CD4-positive, alpha-beta T cell treated with Interleukin-15 for 1 hour (primary cell): ENCODE measurements at regions not wholly inside any gene's neighbourhood (a gene's known extent, or its start where the extent isn't known, plus 50 kb on each side); places are given as distances from the start of the nearest gene placed in this dataset.
"Not testable (repeated sequence)": the region's sequence is repeated elsewhere in the genome, so short reads cannot be mapped to it uniquely, and the experiment has no call there.

ENCODE experiments used
- DNase-seq: peaks from one replicate; pipeline ENCODE4 v3.0.0-alpha.2; 2020

DNA sequence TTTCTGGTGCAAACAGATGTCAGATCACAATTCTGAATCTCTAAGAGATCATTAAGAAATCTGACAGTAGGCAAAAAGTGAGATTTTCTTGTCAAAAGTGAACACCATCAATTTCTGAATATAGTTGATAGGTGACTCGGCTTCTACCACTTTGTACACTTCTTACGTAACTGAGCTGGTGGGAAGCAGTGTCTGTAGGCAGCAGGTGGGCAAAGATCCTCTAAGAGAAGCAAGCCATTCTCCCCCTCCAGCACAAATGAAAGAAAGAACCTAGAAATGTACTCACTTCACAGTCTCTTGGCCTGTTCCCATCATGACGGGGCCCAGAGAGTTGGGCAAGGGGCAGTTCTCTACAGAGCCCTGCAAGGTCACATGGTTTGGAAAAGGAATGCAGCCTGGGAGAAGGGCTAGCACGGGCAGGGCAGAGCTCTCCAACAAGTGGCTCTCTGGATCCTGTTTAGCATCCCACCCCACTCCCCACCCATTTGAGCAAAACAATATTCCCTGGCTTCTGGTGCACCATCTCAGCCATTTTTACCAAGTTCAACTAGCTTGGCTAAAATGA lies 412.6 kb downstream of the LTN1 start:
- DNase-seq = no peak

DNA sequence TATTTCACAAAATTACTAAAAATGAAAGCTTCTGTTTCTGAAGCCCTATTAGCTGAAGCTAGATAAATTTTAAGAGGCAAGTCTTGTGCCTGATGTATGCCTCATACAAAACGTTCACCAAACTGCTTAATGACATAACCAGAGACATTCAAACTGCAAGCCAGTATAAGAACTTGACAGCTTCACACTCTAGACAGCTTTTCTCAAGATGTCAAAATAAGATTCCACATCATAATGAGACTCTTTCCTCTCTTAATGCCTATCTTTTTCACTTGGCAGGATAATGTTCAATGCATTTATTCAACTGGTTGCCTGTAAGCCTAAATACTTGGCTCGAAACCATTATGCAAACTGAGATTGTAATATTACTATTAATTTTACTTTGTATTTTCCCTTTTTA lies 424.0 kb downstream of the LTN1 start:
- DNase-seq = no peak

GRCh38 chr21:28563933-28564332 lies 428.7 kb downstream of the LTN1 start:
- not testable (repeated sequence) for DNase-seq

DNA sequence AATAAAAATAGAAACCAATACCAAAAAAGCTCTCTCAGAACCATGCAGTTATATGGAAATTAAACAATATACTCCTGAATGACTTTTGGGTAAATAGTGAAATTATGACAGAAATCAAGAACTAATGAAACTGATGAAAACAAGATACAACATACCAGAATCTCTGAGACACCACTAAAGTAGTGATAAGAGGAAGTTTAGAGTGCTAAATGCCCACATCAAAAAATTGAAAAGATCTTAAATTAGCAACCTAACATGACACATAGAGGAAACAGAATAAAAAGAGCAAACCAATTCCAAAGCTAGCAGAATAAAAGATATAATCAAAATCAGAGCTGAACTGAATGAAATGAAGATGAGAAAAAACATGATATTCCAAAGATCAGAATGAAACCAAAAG lies 430.9 kb downstream of the LTN1 start:
- no peak for DNase-seq

GRCh38 chr21:28554660-28555475 lies 437.8 kb downstream of the LTN1 start:
- DNase-seq = no peak

DNA sequence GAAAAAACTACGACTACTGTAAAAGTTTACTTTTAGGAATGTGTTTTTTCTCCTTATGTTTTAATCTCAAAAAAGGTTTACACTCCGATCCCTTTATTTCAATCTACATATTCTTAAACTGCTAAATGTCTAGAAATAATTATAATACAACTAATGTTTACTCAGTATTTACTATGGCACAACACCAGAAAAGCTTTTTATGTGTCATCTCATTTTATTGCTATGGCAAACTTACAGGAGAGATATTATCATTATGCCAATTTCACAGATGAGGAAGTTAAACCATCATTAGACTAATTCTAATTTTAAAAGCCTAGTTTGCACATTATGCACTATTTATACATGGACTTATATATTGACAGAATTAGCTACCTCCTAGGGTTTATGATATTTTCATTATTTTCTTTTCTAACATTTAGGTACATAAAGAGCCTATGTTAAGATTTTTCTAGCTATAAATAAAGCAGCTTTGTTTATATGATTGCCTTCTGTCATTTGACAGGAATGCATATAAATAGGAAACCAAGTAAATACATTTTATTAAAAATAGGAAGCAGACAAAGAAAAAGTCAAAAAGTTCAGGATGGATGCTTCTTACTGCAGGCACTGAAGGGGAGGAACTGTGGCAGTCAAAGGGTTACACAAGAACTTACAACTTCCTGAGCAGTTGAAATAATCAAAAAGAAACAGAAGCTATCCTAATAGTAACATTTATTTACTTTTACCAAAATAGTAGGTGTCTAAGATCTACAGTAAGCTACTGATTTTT lies 442.4 kb downstream of the LTN1 start:
- DNase-seq = no peak

GRCh38 chr21:28548291-28548690 lies 444.4 kb downstream of the LTN1 start:
- no peak for DNase-seq

- no peak for DNase-seq
These were observed 444.9 kb downstream of the LTN1 start for GRCh38 chr21:28547766-28548165.

DNA sequence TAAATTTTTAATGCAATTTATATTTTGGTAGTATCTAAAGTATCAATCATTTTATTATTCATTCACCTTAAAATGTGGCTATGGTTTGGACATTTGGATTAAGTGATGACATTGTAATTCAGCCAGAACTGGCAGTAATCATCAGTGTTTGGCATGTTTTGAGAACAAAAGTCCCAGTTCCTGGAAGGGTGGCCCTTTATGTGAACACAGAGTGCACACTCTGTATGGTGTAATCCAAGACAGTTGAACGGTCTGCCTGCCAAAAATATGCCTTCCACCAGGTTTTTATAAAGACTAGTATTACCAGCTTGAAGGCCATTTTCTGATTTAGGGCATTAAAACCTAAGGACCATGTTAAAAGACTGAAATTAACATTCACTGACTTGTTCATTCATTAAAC lies 448.7 kb downstream of the LTN1 start:
- DNase-seq = no peak

DNA sequence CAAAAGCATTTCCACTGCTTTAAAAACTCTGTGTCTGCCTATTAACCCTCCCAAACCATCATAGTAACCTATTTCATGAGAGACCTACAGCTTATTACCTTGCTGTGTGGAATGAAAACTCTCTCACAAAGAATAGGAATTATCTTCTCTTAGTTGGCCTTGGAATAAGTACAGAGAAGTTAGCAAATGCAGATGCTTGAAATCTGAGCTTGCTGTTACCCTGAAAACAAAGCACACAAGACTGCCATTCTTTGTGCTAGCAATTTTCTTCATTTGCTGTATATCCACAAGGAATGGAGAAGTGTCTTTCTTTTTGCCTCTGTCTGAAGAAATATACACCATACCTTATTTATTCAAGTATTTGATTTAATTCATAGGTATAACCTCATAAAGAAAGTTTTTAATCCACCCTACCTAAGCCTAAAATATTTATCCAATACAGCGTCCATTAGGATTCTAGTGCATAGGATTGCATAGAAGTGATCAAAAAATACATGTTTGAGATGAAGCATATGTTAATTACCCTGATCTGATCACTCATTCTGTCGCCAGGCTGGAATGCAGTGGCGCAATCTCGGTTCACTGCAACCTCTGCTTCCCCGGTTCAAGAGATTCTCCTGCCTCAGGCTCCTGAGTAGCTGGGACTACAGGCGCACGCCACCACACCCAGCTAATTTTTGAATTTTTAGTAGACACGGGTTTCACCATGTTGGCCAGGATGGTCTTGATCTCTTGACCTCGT lies 451.1 kb downstream of the LTN1 start:
- no peak for DNase-seq

GRCh38 chr21:28540514-28540913 lies 452.2 kb downstream of the LTN1 start:
- DNase-seq = no peak

DNA sequence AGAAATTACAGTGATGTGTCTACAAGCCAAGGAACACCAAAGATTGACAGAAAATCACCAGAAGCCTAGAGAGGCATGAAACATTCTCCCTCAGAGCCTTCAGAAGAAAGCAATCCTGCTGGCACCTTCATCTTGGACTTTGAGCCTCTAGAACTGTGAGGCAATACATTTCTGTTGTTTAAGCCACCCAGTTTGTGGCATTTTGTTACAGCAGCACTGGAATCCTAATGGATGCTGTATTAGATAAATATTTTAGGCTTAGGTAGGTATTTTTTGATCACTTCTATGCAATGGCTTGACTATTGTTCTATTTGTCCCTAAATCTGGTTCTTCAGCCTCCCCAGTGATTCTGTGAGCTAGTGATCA lies 453.1 kb downstream of the LTN1 start:
- DNase-seq = no peak

- DNase-seq = no peak
These were observed 453.6 kb downstream of the LTN1 start for GRCh38 chr21:28538987-28539622.

DNA sequence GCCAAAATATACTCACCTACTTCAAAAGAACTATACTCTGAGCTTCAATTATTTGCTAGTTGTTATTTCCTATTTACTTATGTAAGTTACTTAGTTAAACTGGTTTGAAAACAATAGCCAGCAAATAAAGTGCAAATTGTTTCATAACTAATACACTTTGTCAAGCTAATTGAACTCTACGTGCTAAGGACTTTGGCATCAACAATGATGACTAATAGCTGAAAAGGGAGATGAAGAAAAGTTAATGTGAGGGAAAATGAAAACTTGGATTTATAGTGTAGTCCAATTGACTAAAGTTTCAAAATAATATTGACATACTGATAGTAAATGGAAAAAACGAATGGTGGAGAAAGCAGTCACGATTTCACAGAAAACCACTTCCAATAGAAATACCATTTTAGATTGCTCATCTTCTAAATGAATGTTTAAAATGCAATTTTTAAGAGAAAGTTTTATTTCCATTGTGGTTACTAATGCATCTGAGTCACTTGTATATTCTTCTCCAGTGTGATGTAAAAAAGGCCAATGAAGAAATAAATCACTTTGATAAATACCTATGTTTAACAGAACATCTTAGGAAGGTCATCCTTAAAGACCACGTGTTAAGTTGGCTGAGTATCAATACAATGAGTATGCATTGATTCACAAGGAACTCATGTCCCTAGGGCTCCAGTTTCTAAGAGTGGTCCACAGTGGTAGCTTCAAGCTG lies 455.2 kb downstream of the LTN1 start:
- no peak for DNase-seq

GRCh38 chr21:28532446-28532845 lies 460.2 kb downstream of the LTN1 start:
- DNase-seq = no peak

DNA sequence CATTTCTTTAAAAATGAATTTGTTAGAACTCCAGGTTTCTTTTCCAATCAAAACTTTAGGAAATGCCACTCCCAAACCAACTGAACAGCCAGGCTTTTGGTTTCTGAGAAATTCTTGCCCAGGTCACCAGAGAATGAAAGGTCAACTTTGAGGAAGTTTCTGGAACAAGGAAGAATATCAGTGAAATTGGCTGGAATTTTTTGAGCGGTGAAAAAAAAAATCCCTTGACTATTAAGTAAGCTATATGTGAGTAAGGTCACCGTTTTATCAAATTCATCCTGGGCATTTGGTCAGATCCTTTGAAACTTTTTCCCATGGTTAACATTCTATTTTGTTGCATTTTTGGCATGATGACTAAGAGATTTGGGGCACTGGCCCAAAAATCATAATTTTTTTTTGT lies 469.3 kb downstream of the LTN1 start:
- no peak for DNase-seq

GRCh38 chr21:28522014-28522799 lies 470.5 kb downstream of the LTN1 start:
- no peak for DNase-seq

GRCh38 chr21:28518630-28519029 lies 474.0 kb downstream of the LTN1 start:
- DNase-seq = no peak

DNA sequence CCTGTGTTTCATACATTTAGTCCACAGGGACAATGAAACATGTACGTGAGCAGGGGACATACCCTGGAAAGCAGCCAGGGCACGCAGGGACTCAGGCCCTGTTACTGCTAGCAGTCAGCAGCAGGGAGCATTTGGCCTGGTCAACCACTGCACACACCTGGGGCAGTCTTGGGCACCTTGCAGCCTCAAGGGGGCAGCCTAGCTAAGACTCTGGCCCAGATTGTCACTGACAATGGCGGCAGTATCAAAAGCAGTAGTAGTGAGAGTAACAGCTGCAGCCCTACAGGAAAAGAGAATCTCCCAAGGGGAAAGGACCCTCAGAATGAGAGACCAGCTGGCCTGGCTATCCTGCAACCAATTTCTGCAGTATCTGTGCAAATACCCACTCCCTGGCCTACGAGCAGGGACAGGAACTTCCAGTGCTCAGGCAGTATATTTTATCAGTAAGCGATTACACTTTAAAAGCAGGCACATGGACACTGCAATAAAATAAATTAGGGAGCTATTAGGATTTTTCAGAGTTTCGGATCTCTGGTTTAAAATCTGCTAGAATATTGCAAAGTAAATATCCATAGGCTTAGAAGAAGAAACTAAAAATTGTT lies 475.6 kb downstream of the LTN1 start:
- DNase-seq = peak; percentile 42

DNA sequence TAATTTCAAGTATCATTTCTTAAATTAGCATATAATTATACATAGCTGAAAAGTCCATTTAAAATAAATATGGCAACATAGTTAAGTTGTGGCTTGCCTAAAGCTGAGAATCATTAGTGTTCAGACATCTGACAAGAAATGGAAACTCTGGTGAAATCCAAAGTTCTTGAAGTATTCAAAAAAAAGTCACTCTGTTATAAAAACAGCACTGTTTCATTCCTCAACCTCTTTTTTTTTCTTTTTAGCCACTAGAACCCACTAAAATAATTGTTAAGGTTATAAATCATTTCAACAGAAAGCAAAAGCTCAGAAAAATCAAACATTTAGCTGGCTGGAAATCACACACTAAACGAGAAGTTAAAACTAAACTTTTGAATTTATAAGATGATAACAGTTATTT lies 476.7 kb downstream of the LTN1 start:
- DNase-seq = no peak

- no peak for DNase-seq
These were observed 479.2 kb downstream of the LTN1 start for GRCh38 chr21:28513428-28513827.
